IMR-90 (cell line): ENCODE measurements at regions not wholly inside any gene's neighbourhood (a gene's known extent, or its start where the extent isn't known, plus 50 kb on each side); places are given as distances from the start of the nearest gene placed in this dataset.

ENCODE experiments used
- ATAC-seq: fragments of 200-7000 bp; cut with Tn5 transposase; 2 replicates; pipeline ENCODE4 v1.9.1; 2020; ENCODE audit warnings: low read depth, mild to moderate bottlenecking, moderate library complexity
- BruUV-seq: library from RNA; stranded (reverse); fragments of 400-500 nt; replicated peaks from 2 replicates; lab custom pipeline; 2021; lab: Mats Ljungman, UMichigan
- CTCF ChIA-PET: fragments of 300-600 bp; formaldehyde crosslinking; extraction: SDS; loops from one replicate; lab custom pipeline; 2021; ENCODE audit warnings: antibody characterized with exemption; lab: Yijun Ruan, JAX
- POLR2A ChIA-PET: fragments of 300-600 bp; sonication (Branson Sonifier 250); formaldehyde crosslinking; loops from one replicate; lab custom pipeline; 2022; ENCODE audit warnings: antibody characterized with exemption; ENCODE audit not compliant: unreplicated experiment; lab: Charles Lee
- DNase-seq: peaks from one replicate; pipeline ENCODE4 v3.0.0; 2013
- H2AFZ ChIP-seq: replicated peaks from 2 replicates; pipeline ENCODE3; 2013; ENCODE audit warnings: low read length, mild to moderate bottlenecking; ENCODE audit not compliant: poor library complexity
- H2AK5ac ChIP-seq: 2 replicates; pipeline ENCODE4 v1.6.1; 2013; ENCODE audit warnings: low read depth, low read length, inconsistent platforms
- H2AK9ac ChIP-seq: replicated peaks from 2 replicates; pipeline ENCODE3; 2013; ENCODE audit warnings: mild to moderate bottlenecking, low read depth, low read length, moderate library complexity; ENCODE audit not compliant: poor library complexity
- H2BK120ac ChIP-seq: 2 replicates; pipeline ENCODE4 v1.6.1; 2013; ENCODE audit warnings: low read depth, low read length, inconsistent platforms
- H2BK15ac ChIP-seq: 3 replicates; pipeline ENCODE4 v1.6.1; 2013; ENCODE audit warnings: low read depth, low read length, inconsistent platforms
- H2BK20ac ChIP-seq: 2 replicates; pipeline ENCODE4 v1.6.1; 2013; ENCODE audit warnings: low read depth, mild to moderate bottlenecking, inconsistent platforms, low read length, moderate library complexity
- H2BK5ac ChIP-seq: 2 replicates; pipeline ENCODE4 v1.6.1; 2013; ENCODE audit warnings: mild to moderate bottlenecking, low read depth, low read length, inconsistent platforms; ENCODE audit not compliant: poor library complexity, severe bottlenecking
- H3K14ac ChIP-seq: replicated peaks from 2 replicates; pipeline ENCODE4 v1.6.1; 2013; ENCODE audit warnings: low read depth, low read length, inconsistent platforms
- H3K18ac ChIP-seq: 2 replicates; pipeline ENCODE4 v1.6.1; 2013; ENCODE audit warnings: low read depth, low read length, control low read depth
- H3K23ac ChIP-seq: 2 replicates; pipeline ENCODE4 v1.6.1; 2013; ENCODE audit warnings: low read depth, low read length, inconsistent platforms
- H3K27ac ChIP-seq: 2 replicates; pipeline ENCODE4 v1.5.1; 2013; ENCODE audit warnings: mild to moderate bottlenecking, control low read depth, low read length; ENCODE audit not compliant: insufficient read depth
- H3K27me3 ChIP-seq: 2 replicates; pipeline ENCODE4 v1.6.1; 2013; ENCODE audit warnings: low read length; ENCODE audit not compliant: control insufficient read depth, insufficient read depth
- H3K36me3 ChIP-seq: 2 replicates; pipeline ENCODE4 v1.6.1; 2013; ENCODE audit warnings: low read length, mixed read lengths; ENCODE audit not compliant: control insufficient read depth, insufficient read depth
- H3K4ac ChIP-seq: 2 replicates; pipeline ENCODE4 v1.6.1; 2013; ENCODE audit warnings: low read depth, low read length, inconsistent platforms
- H3K4me1 ChIP-seq: 2 replicates; pipeline ENCODE4 v1.6.1; 2013; ENCODE audit warnings: low read length, mixed read lengths; ENCODE audit not compliant: control insufficient read depth, insufficient read depth
- H3K4me2 ChIP-seq: 2 replicates; pipeline ENCODE4 v1.6.1; 2013; ENCODE audit warnings: low read depth, mild to moderate bottlenecking, control low read depth, low read length, moderate library complexity
- H3K4me3 ChIP-seq: 2 replicates; pipeline ENCODE4 v1.5.1; 2013; ENCODE audit warnings: low read depth, mild to moderate bottlenecking, control low read depth, low read length, moderate library complexity; ENCODE audit not compliant: insufficient read depth
- H3K56ac ChIP-seq: 2 replicates; pipeline ENCODE4 v1.6.1; 2013; ENCODE audit warnings: low read length, inconsistent platforms; ENCODE audit not compliant: insufficient read depth; ENCODE audit errors: extremely low read depth
- H3K79me1 ChIP-seq, 2 experiments: 2 replicates each; pipeline ENCODE4 v1.6.1; 2013; ENCODE audit warnings: low read length in 2 of 2, inconsistent platforms in 1 of 2, low read depth in 1 of 2
- H3K9ac ChIP-seq: 2 replicates; pipeline ENCODE4 v1.6.1; 2013; ENCODE audit warnings: low read depth, low read length, control low read depth
- H3K9me1 ChIP-seq: 2 replicates; pipeline ENCODE4 v1.6.1; 2013; ENCODE audit warnings: low read length, inconsistent platforms; ENCODE audit not compliant: insufficient read depth
- H3K9me3 ChIP-seq: 2 replicates; pipeline ENCODE4 v1.6.1; 2013; ENCODE audit warnings: low read length; ENCODE audit not compliant: control insufficient read depth, insufficient read depth
- H4K20me1 ChIP-seq: 2 replicates; pipeline ENCODE4 v1.6.1; 2013; ENCODE audit warnings: low read length, inconsistent platforms; ENCODE audit not compliant: insufficient read depth
- H4K5ac ChIP-seq: 2 replicates; pipeline ENCODE4 v1.6.1; 2013; ENCODE audit warnings: mild to moderate bottlenecking, low read depth, low read length, control low read depth
- H4K8ac ChIP-seq, 2 experiments: 2 replicates each; pipeline ENCODE4 v1.6.1; 2013; ENCODE audit warnings: low read depth in 2 of 2, low read length in 2 of 2, control low read depth in 1 of 2, inconsistent platforms in 1 of 2
- H4K91ac ChIP-seq: 2 replicates; pipeline ENCODE4 v1.6.1; 2013; ENCODE audit warnings: low read depth, low read length, inconsistent platforms; ENCODE audit not compliant: insufficient read depth
- BHLHE40 ChIP-seq: fragments of 150-350 bp; IDR thresholded peaks from 2 replicates; pipeline ENCODE4 v1.6.1; 2016; ENCODE audit warnings: mild to moderate bottlenecking, low read depth, low read length
- FOS ChIP-seq: fragments of 150-350 bp; IDR thresholded peaks from 2 replicates; pipeline ENCODE4 v1.6.1; 2016; ENCODE audit warnings: low read depth, low read length
- MXI1 ChIP-seq: IDR thresholded peaks from 2 replicates; pipeline ENCODE4 v1.6.1; 2012; ENCODE audit warnings: low read depth, mild to moderate bottlenecking, low read length, moderate library complexity, borderline replicate concordance
- WGBS, 2 experiments: methylation state at CpG; one replicate each; pipeline versions ENCODE4 v1.1.5 to v1.1.7; 2013; ENCODE audit warnings: missing lambda C conversion rate in 2 of 2; ENCODE audit not compliant: insufficient read length in 1 of 2; ENCODE audit errors: extremely low coverage in 2 of 2; 5-methylcytosine and 5-hydroxymethylcytosine counted together
- dilution Hi-C: fragments of 300-500 bp; cut with HindIII; formaldehyde crosslinking; loops from one replicate; pipeline ENCODE4 v1.14.3; 2018; ENCODE audit warnings: low sequenced_read_pairs; ENCODE audit not compliant: unreplicated experiment
- in situ Hi-C: fragments of 300-500 bp; cut with MboI; formaldehyde crosslinking; loops from 3 replicates; pipeline ENCODE4 v1.14.3; 2019; ENCODE audit warnings: low sequenced_read_pairs, inconsistent platforms, mixed read lengths
- intact Hi-C: fragments of 100-400 bp; cut with micrococcal nuclease; formaldehyde crosslinking; loops from 2 replicates; pipeline ENCODE4 v1.10.0; 2022

DNA sequence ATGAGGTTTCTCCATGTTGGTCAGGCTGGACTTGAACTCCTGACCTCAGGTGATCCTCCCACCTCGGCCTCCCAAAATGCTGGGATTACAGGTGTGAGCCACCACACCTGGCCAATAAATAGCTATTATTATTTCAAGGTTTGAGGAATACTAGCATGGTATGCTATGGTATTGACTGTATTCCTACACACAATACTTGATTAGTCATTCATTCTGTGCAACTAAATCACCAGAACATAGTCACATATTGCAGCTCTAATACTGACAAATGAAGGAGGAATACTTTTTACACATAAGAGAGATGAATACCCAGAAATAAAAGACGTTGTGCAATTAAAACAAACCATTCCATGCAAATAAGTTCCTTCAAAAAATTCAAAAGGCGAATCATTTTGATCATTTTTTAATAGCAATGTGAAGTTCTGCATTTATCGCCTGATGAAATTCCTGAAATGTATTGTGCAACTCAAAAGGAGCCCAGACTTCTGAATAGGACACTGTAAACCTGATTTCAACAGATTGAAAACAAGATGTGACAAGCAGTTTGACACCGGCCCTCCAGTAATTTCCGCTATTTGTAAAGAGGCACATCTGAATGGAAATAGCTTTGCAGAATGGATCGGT is 687.4 kb upstream of the SEMA6A start:
- H2AFZ ChIP-seq, result no peak overlapping the region
- H4K20me1 ChIP-seq, result no peaks in the 10 kb centered on the region
- H3K4me3 ChIP-seq, result no peak overlapping the region
- H3K9me1 ChIP-seq, result no peaks in the 10 kb centered on the region
- H3K56ac ChIP-seq, result no peak overlapping the region
- H3K4me1 ChIP-seq, result no peaks in the 10 kb centered on the region
- H3K36me3 ChIP-seq, result no peaks in the 10 kb centered on the region
- no peak overlapping the region for H3K4me2 ChIP-seq
- DNase-seq, result no peak
- H3K27ac ChIP-seq, result no peak overlapping the region
- intact Hi-C loops, result no loop called here
- H3K18ac ChIP-seq, result no peak overlapping the region
- ChIA-PET CTCF (no interaction called here), POLR2A (no interaction called here)
- no peak overlapping the region for H2BK5ac ChIP-seq
- no peak overlapping the region for H3K14ac ChIP-seq
- H4K91ac ChIP-seq, result no peak overlapping the region
- in situ Hi-C loops, result no loop called here
- H4K5ac ChIP-seq, result no peak overlapping the region
- no peak overlapping the region for H3K23ac ChIP-seq
- H3K9me3 ChIP-seq, result peaks cover 4% of the 10 kb centered on the region; the same call in 1 of the 2 replicates
- H2AK5ac ChIP-seq, result no peak overlapping the region
- H2BK20ac ChIP-seq, result no peak overlapping the region
- H4K8ac ChIP-seq, result no peak overlapping the region
- no peak overlapping the region for H2BK15ac ChIP-seq
- dilution Hi-C loops, result no loop called here
- no peaks in the 10 kb centered on the region for H3K27me3 ChIP-seq
- no peak overlapping the region for H3K9ac ChIP-seq
- H2BK120ac ChIP-seq, result no peak overlapping the region
- H3K4ac ChIP-seq, result no peak overlapping the region
- no peak for ATAC-seq
- BruUV-seq, result no TSS peak
- no peak overlapping the region for H2AK9ac ChIP-seq
- WGBS, 2 experiments, result 93% methylated on average over 2 of the region's 7 CpGs; no CpG with 5 or more reads in 1 of the 2 experiments
- H3K79me1 ChIP-seq, result no peaks in the 10 kb centered on the region
- TF ChIP-seq FOS, result no peak
- TF ChIP-seq BHLHE40, result no peak
- no peak for TF ChIP-seq MXI1
